Right lobe of liver (tissue), 6 donors: ENCODE measurements at regions not wholly inside any gene's neighbourhood (a gene's known extent, or its start where the extent isn't known, plus 50 kb on each side); places are given as distances from the start of the nearest gene placed in this dataset.
"Not testable (repeated sequence)": the region's sequence is repeated elsewhere in the genome, so short reads cannot be mapped to it uniquely, and the experiment has no call there.

ENCODE experiments used
- ATAC-seq, 4 donors: fragments of 200-7000 bp; cut with Tn5 transposase; one replicate each; pipeline ENCODE4 v1.9.1; 2020; ENCODE audit warnings: mild to moderate bottlenecking in 4 of 4, moderate library complexity in 4 of 4
- DNase-seq, 3 donors: peaks; one replicate each; pipeline ENCODE4 v3.0.0-alpha.2; 2020
- H3K27ac ChIP-seq, 3 donors: fragments of 200-600 bp; one replicate each; pipeline ENCODE4 v1.8.0; 2022
- H3K27me3 ChIP-seq, 2 donors: fragments of 200-600 bp; one replicate each; pipeline ENCODE4 v1.8.0; 2022
- H3K36me3 ChIP-seq, 4 donors: fragments of 200-600 bp; sonication (generic) in 1 of 4; one replicate each; pipeline versions ENCODE4 v1.5.1 to v1.8.0; 2017 to 2022; ENCODE audit warnings: control low read depth in 1 of 4
- H3K4me1 ChIP-seq, 4 donors: fragments of 200-600 bp; sonication (generic) in 1 of 4; one replicate each; pipeline versions ENCODE4 v1.5.1 to v1.8.0; 2017 to 2022; ENCODE audit warnings: control low read depth in 1 of 4
- H3K4me3 ChIP-seq, 3 donors: fragments of 200-600 bp; one replicate each; pipeline ENCODE4 v1.8.0; 2022
- H3K9me3 ChIP-seq, 4 donors: fragments of 200-600 bp; sonication (generic) in 1 of 4; one replicate each; pipeline versions ENCODE4 v1.5.1 to v1.8.0; 2017 to 2022; ENCODE audit warnings: control low read depth in 1 of 4
- CTCF ChIP-seq, 4 donors: fragments of 200-600 bp in 3 of 4; fragments of 450-650 bp in 1 of 4; IDR thresholded peaks; one replicate each; pipeline versions ENCODE4 v1.5.1 to v1.8.0; 2016 to 2022; ENCODE audit warnings: antibody characterized with exemption in 4 of 4, mild to moderate bottlenecking in 2 of 4
- POLR2A ChIP-seq: fragments of 450-650 bp; IDR thresholded peaks from one replicate; pipeline ENCODE4 v1.6.1; 2017; ENCODE audit warnings: antibody characterized with exemption, mild to moderate bottlenecking
- WGBS: methylation state at CpG from one replicate; pipeline ENCODE4 v1.1.6; 2018; ENCODE audit warnings: low coverage, low lambda C conversion rate; ENCODE audit not compliant: insufficient coverage; ENCODE audit errors: missing lambda C conversion rate; 5-methylcytosine and 5-hydroxymethylcytosine counted together
- intact Hi-C, 2 donors: fragments of 100-400 bp; cut with DNase I; formaldehyde crosslinking; loops; one replicate each; pipeline versions ENCODE4 v1.11.2 to v1.14.1; 2022
- donor health status: DM: no; HTN: yes; CAD: no.
- donor health status: DM: no; HTN: no; CAD: no.
- donor health status: DM: no; HTN: no; CAD: no.
- donor health status: DM: no; HTN: yes; CAD: no.
- donor health status: DM: no; HTN: yes; CAD: no.

DNA sequence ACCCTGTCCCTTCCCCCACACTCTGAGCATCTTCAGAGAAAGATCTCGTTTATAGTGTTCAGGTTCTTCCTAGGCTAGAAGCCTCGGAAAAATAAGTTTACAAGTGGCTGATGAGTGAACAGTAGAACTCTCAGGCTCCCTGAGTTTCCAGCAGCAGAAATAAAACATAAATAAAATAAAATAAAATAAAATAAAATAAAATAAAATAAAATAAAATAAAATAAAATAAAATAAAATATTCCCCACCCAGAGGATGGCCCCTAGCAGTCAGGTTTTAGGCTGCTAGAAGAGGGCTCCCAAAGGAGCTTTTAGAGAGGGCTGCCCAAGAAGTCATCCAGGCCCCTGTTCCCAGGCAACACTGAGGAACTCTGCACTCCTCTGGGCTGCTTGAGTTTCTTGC, 55.1 kb downstream of the KCNC4 start:
- H3K4me1 ChIP-seq, result no peaks in the 10 kb centered on the region
- no peak overlapping the region for H3K27ac ChIP-seq
- no peaks in the 10 kb centered on the region for H3K27me3 ChIP-seq
- 68% methylated on average over 2 of the region's 2 CpGs for WGBS
- no peak overlapping the region for H3K4me3 ChIP-seq
- no peaks in the 10 kb centered on the region for H3K9me3 ChIP-seq
- no peaks in the 10 kb centered on the region for H3K36me3 ChIP-seq
- no peak for ATAC-seq
- TF ChIP-seq POLR2A, result no peak
- TF ChIP-seq CTCF (IDR thresholded peaks at IDR 0.05), result no peak
- no peak for DNase-seq
- intact Hi-C loops, result no loop called here

DNA sequence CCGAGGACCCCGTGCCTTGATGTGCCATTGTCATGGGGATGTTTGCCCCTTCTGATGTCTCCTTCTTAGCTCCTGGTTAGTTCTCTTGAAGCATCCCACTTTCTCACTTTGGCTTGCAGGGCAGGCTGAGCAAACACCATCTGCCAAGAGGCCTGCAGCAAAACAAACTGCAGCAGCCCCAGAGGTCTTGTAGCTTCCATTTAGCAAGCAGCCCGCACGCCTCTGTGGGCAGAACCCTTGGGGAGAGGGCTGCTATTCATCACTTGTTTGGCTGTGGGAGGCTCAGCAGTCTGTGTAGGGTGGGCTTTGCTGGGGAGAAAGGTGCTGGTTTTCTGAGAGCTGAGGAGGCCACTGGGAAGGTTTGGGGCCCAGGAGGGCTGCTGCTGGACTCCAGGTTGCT, 56.7 kb downstream of the KCNC4 start:
- ATAC-seq (no peak), DNase-seq (no peak)
- H3K27me3 ChIP-seq, result no peaks in the 10 kb centered on the region
- TF ChIP-seq CTCF (IDR thresholded peaks at IDR 0.05) (no peak), POLR2A (no peak)
- no peaks in the 10 kb centered on the region for H3K9me3 ChIP-seq
- no peak overlapping the region for H3K27ac ChIP-seq
- H3K4me3 ChIP-seq, result no peak overlapping the region
- no peaks in the 10 kb centered on the region for H3K36me3 ChIP-seq
- WGBS, result no CpG with 5 or more reads among the region's 4 CpGs
- intact Hi-C loops, result no loop called here
- no peaks in the 10 kb centered on the region for H3K4me1 ChIP-seq

DNA sequence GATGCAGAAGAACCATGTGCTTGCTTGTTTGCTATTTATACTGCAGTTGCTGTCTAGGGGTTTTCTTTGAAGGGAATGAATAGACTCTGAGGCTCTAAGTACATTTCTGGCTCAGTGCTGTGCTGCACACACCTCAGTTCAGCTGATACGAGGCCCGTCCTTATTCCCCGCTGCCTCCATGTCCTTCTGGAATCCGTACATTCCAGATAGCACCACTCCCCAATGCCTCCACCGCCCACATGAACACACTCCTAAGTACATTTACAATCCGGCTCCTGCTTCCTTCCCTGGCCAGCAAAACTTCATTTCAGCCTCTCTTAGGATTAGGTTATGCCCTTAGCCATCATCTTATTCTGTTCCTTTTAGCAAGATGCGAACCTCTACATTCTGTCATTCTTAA, 57.1 kb downstream of the KCNC4 start:
- 48% methylated on average over 2 of the region's 7 CpGs for WGBS
- H3K27me3 ChIP-seq, result no peaks in the 10 kb centered on the region
- intact Hi-C loops, result no loop called here

DNA sequence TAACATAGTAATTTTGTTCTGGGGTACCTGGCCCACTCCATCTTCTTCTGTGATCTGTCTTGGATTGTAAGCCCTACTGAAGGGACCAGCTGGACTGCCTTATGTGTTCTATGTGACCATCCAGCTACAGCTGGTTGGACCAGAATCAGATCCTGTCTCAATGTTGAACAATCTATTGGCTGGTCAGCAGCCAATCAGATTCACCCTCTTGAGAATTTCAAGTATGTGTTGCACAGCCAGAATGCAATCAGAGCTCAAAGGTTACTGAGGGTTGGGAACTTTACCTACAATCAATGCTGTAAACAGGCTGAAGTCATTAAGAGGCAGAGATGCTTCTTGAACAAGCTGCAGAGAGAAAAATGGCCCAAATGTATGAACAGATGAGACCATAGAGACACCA, 61.9 kb downstream of the KCNC4 start:
- H3K4me3 ChIP-seq, result no peak overlapping the region
- ATAC-seq, result no peak
- no peaks in the 10 kb centered on the region for H3K36me3 ChIP-seq
- no peak for DNase-seq
- no peak overlapping the region for H3K27ac ChIP-seq
- no peaks in the 10 kb centered on the region for H3K4me1 ChIP-seq
- TF ChIP-seq CTCF (IDR thresholded peaks at IDR 0.05), result no peak
- TF ChIP-seq POLR2A, result no peak
- H3K9me3 ChIP-seq, result no peaks in the 10 kb centered on the region
- intact Hi-C loops, result no loop called here
- H3K27me3 ChIP-seq, result no peaks in the 10 kb centered on the region

More for the DNA sequence above, 57.1 kb downstream of the KCNC4 start:
- no peak overlapping the region for H3K4me3 ChIP-seq
- TF ChIP-seq CTCF (IDR thresholded peaks at IDR 0.05) (no peak), POLR2A (no peak)
- no peak for ATAC-seq
- no peaks in the 10 kb centered on the region for H3K36me3 ChIP-seq
- H3K4me1 ChIP-seq, result no peaks in the 10 kb centered on the region
- no peaks in the 10 kb centered on the region for H3K9me3 ChIP-seq
- no peak for DNase-seq
- no peak overlapping the region for H3K27ac ChIP-seq

- WGBS, result 53% methylated on average over 2 of the region's 2 CpGs
- intact Hi-C loops, DNase-seq, H3K27ac ChIP-seq, H3K36me3 ChIP-seq, H3K9me3 ChIP-seq, H3K4me1 ChIP-seq, ATAC-seq, H3K4me3 ChIP-seq, H3K27me3 ChIP-seq: not testable (repeated sequence)
Observed at GRCh38 chr1:110273832-110274231, 63.7 kb downstream of the KCNC4 start.
